Omental fat pad (tissue), 3 donors: ENCODE measurements at regions not wholly inside any gene's neighbourhood (a gene's known extent, or its start where the extent isn't known, plus 50 kb on each side); places are given as distances from the start of the nearest gene placed in this dataset.

Source experiments
- ATAC-seq: fragments of 150-250 bp; one replicate; pipeline ENCODE4 v1.9.1; 2016; ENCODE audit warnings: mild to moderate bottlenecking, moderate library complexity; ENCODE audit not compliant: low FRiP score
- DNase-seq: peaks from one replicate; pipeline ENCODE4 v3.0.0-alpha.2; 2019; ENCODE audit warnings: low spot score
- TF ChIP-seq, protein P1 (sequence below), 3 donors: fragments of 450-650 bp; IDR thresholded peaks; one replicate each; pipeline ENCODE4 v1.5.1; 2016 to 2017; ENCODE audit warnings: antibody characterized with exemption in 3 of 3, mild to moderate bottlenecking in 3 of 3, moderate library complexity in 2 of 3

DNA sequence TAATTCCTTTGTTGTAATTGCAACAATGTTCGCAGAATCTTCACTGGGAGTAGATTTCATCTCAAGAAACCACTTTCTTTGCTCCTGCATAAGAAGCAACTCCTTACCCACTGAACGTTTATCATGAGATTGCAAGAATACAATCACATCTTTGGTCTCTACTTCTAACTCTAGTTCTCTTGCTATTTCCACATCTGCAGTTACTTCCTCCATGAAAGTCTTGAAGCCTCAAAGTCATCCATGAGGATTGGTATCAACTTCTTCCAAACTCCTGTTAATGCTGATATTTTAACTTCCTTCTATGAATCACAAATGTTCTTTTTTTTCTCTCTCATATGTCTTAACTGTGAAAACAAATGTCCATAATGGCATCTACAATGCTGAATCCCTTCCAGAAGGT lies 118.6 kb upstream of the RAB4A start:
- ATAC-seq (no peak), DNase-seq (no peak)
- TF ChIP-seq, protein P1, sequence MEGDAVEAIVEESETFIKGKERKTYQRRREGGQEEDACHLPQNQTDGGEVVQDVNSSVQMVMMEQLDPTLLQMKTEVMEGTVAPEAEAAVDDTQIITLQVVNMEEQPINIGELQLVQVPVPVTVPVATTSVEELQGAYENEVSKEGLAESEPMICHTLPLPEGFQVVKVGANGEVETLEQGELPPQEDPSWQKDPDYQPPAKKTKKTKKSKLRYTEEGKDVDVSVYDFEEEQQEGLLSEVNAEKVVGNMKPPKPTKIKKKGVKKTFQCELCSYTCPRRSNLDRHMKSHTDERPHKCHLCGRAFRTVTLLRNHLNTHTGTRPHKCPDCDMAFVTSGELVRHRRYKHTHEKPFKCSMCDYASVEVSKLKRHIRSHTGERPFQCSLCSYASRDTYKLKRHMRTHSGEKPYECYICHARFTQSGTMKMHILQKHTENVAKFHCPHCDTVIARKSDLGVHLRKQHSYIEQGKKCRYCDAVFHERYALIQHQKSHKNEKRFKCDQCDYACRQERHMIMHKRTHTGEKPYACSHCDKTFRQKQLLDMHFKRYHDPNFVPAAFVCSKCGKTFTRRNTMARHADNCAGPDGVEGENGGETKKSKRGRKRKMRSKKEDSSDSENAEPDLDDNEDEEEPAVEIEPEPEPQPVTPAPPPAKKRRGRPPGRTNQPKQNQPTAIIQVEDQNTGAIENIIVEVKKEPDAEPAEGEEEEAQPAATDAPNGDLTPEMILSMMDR (IDR thresholded peaks at IDR 0.05) = no peak

DNA sequence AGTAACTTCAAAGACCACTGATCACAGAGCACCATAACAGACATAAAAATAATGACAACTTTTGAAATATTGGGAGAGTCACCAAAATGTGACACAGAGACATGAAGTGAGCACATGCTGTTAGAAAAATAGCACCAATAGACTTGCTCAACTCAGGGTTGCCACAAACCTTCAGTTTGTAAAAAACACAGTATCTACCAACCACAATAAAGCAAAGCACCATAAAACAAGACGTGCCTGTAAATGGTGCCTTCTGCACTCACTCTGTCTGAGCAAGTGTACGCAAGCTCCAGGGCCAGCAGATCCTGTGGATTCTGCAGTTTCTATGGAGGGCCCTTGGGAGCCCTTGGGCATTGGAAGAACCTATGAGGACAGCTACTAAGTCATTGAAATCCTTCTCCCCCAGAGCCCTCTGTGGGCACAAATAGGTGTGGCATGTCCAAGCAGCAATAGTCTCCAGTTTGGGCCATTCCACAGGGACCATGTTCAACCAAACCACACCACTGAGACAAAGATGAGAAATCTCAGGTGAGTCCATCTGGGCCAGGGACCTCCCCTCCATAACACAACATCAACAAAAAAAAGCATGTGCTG lies 116.9 kb upstream of the RAB4A start:
- DNase-seq (no peak), ATAC-seq (no peak)
- TF ChIP-seq, protein P1 (IDR thresholded peaks at IDR 0.05) = no peak

DNA sequence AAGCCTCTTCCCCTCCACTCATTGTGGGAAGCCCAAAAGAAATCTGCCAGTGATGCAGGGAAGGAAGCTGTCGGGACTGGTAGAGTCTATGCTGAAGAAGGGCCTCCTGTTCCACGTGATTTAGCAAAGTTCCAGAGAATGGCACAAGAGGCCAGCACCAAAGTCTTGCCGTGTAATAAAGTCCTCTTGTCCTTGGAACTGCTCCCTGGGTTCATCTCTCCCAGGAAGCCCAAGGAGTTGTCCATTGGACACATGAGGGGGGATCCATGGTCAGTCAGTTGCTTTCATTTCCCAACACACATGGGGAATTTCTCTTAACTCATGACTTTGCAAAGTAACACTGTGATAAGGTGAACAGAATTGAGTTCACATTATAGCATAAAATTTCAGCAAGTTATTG lies 116.1 kb upstream of the RAB4A start:
- ATAC-seq (no peak), DNase-seq (no peak)
- TF ChIP-seq, protein P1 (IDR thresholded peaks at IDR 0.05) = no peak

DNA sequence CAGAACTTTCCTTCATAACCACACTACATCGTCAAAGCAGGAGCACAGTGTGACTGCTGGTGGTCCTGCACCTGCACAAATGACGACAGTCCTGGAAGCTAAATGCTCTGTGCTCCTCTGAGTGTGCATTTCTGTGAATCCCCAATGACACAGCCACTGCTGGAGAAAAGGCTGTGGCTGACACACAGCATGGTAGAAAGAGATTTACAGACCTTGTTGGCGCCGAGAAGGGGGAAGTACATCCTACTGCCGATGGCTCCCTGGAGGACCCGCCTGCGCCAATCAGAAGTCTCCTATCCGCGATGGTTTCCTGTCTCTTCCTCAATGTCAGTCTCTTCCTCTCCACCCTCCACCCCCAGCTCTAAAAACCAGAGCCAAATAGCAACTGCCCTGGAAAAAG lies 115.4 kb upstream of the RAB4A start:
- DNase-seq (no peak), ATAC-seq (no peak)
- TF ChIP-seq, protein P1 (IDR thresholded peaks at IDR 0.05) = no peak

DNA sequence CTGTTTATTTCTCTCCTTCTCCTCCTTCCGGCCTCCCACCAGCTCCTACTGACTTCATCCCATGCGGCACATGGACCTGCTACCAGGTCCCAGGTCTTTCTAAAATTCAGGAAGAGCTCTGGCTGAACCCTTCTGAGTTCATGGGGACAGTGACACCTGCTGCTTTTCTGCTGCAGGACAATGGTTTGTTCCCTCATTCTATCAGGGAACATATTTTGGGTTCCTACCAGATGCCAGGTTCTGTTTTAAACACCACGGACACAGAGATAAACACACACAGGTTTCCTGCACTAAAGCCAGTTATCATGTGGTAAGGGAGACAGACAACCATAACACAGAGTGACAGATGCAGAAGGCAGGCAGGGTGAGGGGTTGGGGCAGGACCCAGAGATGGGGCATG lies 114.0 kb upstream of the RAB4A start:
- ATAC-seq = no peak
- no peak for DNase-seq
- TF ChIP-seq, protein P1 (IDR thresholded peaks at IDR 0.05) = no peak

DNA sequence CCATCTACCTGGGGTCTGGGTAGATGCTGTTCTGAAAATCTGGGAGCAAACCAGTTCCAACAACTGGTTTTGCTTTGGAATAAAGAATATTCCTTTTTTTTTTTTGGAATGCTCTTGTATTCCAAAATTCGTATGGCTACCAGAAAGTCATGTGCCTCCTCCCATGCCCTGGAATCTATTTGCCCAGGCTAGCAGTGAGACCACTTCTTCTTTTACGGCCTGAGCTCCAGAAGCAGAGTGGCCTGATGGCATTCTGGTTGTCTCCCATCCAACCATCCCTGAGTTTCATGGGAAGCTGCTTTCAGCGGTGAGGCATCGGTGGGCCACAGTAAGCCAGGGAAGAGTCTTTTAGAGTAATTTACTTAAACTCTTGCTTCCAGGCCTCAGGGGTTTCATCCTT lies 113.4 kb upstream of the RAB4A start:
- DNase-seq (no peak), ATAC-seq (no peak)
- TF ChIP-seq, protein P1 (IDR thresholded peaks at IDR 0.05) = no peak

DNA sequence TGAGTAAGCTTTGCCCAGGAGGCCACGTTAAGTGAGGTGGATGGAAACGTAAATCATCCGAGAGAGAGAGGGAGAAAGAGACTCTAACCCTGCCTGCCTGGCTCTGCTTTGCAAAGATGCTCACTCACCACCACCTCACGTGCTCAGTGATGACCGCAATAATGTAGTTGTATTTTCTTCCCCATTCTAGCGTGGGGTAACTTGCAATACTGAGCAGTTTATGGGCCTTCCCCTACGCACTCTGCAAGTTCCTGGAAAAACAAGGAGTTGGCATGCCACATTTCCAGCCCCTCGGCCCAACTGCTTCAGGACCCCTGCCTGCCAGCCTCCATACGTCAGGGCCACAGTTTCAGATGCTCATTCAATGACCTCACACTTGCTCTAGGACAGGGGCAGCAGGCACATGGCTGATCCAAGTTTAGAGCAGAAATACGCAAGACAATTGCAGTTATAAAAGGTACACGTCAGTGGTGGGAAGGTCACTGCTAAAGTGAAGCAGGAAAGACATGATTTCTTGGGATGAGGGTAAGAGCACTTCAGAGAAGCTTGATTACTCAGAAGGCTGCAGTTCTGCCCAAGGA lies 112.5 kb upstream of the RAB4A start:
- ATAC-seq = peak; percentile 42
- no peak for DNase-seq
- TF ChIP-seq, protein P1 (IDR thresholded peaks at IDR 0.05) = no peak
